Natural killer cell (primary cell): ENCODE measurements at regions not wholly inside any gene's neighbourhood (a gene's known extent, or its start where the extent isn't known, plus 50 kb on each side); places are given as distances from the start of the nearest gene placed in this dataset.

Source experiments
- ATAC-seq, 3 donors: fragments of 150-1000 bp in 2 of 3; fragments of 200-7000 bp in 1 of 3; cut with Tn5 transposase; 1 replicate in 1 of 3; 2 replicates in 2 of 3; pipeline ENCODE4 v1.10.0; 2021; ENCODE audit warnings: mild to moderate bottlenecking in 2 of 3, moderate library complexity in 2 of 3
- DNase-seq, 2 donors: peaks; one replicate each; pipeline versions ENCODE4 v3.0.0 to v3.0.0-alpha.2; 2013 to 2021; ENCODE audit warnings: mixed read lengths in 1 of 2
- H3K27ac ChIP-seq: one replicate; pipeline ENCODE4 v1.5.1; 2013; ENCODE audit warnings: mild to moderate bottlenecking, low read length
- H3K27me3 ChIP-seq: one replicate; pipeline ENCODE4 v1.6.1; 2013; ENCODE audit warnings: low read length; ENCODE audit not compliant: control insufficient read depth, insufficient read depth
- H3K36me3 ChIP-seq: one replicate; pipeline ENCODE4 v1.6.1; 2013; ENCODE audit warnings: low read length; ENCODE audit not compliant: control insufficient read depth, insufficient read depth
- H3K4me1 ChIP-seq: one replicate; pipeline ENCODE4 v1.6.1; 2013; ENCODE audit warnings: low read length; ENCODE audit not compliant: control insufficient read depth, insufficient read depth
- H3K4me3 ChIP-seq: one replicate; pipeline ENCODE4 v1.5.1; 2013; ENCODE audit warnings: low read length
- H3K9me3 ChIP-seq: one replicate; pipeline ENCODE4 v1.6.1; 2013; ENCODE audit warnings: low read length; ENCODE audit not compliant: control insufficient read depth, insufficient read depth
- H3K27ac Mint-ChIP-seq, 2 donors: one replicate each; pipeline ENCODE4 v1.8.0; 2022; ENCODE audit warnings: mild to moderate bottlenecking in 2 of 2, mixed read lengths in 2 of 2, moderate library complexity in 1 of 2
- H3K27me3 Mint-ChIP-seq, 2 donors: one replicate each; pipeline ENCODE4 v1.8.0; 2022; ENCODE audit warnings: low read depth in 2 of 2, mixed read lengths in 2 of 2
- H3K36me3 Mint-ChIP-seq: one replicate; pipeline ENCODE4 v1.8.0; 2022; ENCODE audit warnings: mixed read lengths
- H3K4me1 Mint-ChIP-seq, 2 donors: one replicate each; pipeline ENCODE4 v1.8.0; 2022; ENCODE audit warnings: mixed read lengths in 2 of 2
- H3K4me3 Mint-ChIP-seq: one replicate; pipeline ENCODE4 v1.8.0; 2022; ENCODE audit warnings: mild to moderate bottlenecking, moderate library complexity, mixed read lengths
- H3K9me3 Mint-ChIP-seq, 2 donors: one replicate each; pipeline ENCODE4 v1.8.0; 2022; ENCODE audit warnings: mixed read lengths in 2 of 2
- WGBS: methylation state at CpG from one replicate; pipeline ENCODE4 v1.1.7; 2013; ENCODE audit warnings: missing lambda C conversion rate; ENCODE audit not compliant: insufficient coverage; 5-methylcytosine and 5-hydroxymethylcytosine counted together
- intact Hi-C: fragments of 100-400 bp; cut with micrococcal nuclease; formaldehyde crosslinking; loops from one replicate; pipeline ENCODE4 v1.14.2; 2022
- TF ChIP-seq, protein P1 (sequence below): fragments of 200-600 bp; IDR thresholded peaks from one replicate; pipeline ENCODE4 v1.8.0; 2022; ENCODE audit warnings: antibody characterized with exemption

DNA sequence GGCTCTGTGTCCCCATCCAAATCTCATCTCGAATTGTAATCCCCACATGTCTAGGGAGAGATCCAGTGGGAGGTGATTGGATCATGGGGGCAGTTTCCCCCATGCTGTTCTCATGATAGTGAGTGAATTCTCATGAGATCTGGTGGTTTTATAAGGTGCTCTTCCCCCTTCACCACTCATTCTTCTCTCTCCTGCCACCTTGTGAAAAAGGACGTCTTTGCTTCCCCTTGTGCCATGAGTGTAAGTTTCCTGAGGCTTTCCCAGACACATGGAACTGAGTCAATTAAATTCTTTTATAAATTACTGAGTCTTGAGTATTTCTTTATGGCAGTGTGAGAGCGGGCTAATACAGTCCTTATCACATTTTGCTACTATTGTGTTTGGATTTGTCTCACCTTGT, 177.6 kb upstream of the SLC39A10 start:
- Histone ChIP-seq H3K4me3 (no peak overlapping the region), H3K4me1 (no peaks in the 10 kb centered on the region), H3K27me3 (no peaks in the 10 kb centered on the region), H3K36me3 (no peaks in the 10 kb centered on the region), H3K9me3 (no peaks in the 10 kb centered on the region), H3K27ac (no peak overlapping the region)
- ATAC-seq = no peak
- TF ChIP-seq, protein P1, sequence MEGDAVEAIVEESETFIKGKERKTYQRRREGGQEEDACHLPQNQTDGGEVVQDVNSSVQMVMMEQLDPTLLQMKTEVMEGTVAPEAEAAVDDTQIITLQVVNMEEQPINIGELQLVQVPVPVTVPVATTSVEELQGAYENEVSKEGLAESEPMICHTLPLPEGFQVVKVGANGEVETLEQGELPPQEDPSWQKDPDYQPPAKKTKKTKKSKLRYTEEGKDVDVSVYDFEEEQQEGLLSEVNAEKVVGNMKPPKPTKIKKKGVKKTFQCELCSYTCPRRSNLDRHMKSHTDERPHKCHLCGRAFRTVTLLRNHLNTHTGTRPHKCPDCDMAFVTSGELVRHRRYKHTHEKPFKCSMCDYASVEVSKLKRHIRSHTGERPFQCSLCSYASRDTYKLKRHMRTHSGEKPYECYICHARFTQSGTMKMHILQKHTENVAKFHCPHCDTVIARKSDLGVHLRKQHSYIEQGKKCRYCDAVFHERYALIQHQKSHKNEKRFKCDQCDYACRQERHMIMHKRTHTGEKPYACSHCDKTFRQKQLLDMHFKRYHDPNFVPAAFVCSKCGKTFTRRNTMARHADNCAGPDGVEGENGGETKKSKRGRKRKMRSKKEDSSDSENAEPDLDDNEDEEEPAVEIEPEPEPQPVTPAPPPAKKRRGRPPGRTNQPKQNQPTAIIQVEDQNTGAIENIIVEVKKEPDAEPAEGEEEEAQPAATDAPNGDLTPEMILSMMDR = no peak
- 100% methylated on average over 1 of the region's 3 CpGs for WGBS
- Mint-ChIP-seq H3K9me3 (peaks cover 0 to 3% of the 10 kb centered on the region in 2 donors), H3K4me1 (peaks cover 0 to 6% of the 10 kb centered on the region in 2 donors), H3K4me3 (no peak overlapping the region), H3K27ac (no peak overlapping the region), H3K36me3 (peaks cover 14% of the 10 kb centered on the region), H3K27me3 (peaks cover 9 to 27% of the 10 kb centered on the region in 2 donors)
- no peak for DNase-seq
- intact Hi-C loops = no loop called here

DNA sequence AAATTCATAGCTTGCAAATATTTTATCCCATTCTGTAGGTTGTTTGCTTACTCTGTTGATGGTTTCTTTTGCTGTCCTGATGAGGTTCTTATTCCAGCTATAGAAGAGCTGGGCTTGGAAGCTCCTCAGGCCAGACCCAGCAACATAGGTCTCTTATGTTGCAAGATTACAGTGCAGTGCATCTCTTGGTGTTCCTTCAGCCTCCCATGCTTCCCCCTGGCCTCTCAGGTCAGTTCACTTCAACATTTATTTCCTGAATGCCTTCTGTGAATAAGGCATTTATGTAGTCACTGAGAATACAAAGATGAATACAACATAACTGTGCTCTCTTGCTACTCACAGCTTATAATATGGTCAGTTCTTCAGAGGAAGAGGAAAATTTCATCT, 179.0 kb upstream of the SLC39A10 start:
- no peaks in the 10 kb centered on the region for H3K9me3 ChIP-seq
- H3K4me1 Mint-ChIP-seq = peaks cover 6% of the 10 kb centered on the region in 2 donors
- no peak overlapping the region for H3K27ac ChIP-seq
- no peaks in the 10 kb centered on the region for H3K36me3 ChIP-seq
- no peak overlapping the region for H3K27ac Mint-ChIP-seq
- no peak overlapping the region for H3K4me3 ChIP-seq
- ATAC-seq = no peak
- H3K4me3 Mint-ChIP-seq = no peak overlapping the region
- H3K4me1 ChIP-seq = no peaks in the 10 kb centered on the region
- peaks cover 0 to 3% of the 10 kb centered on the region in 2 donors for H3K9me3 Mint-ChIP-seq
- TF ChIP-seq, protein P1 = no peak
- DNase-seq = no peak
- intact Hi-C loops = no loop called here
- peaks cover 9 to 27% of the 10 kb centered on the region in 2 donors for H3K27me3 Mint-ChIP-seq
- peaks cover 14% of the 10 kb centered on the region for H3K36me3 Mint-ChIP-seq
- no peaks in the 10 kb centered on the region for H3K27me3 ChIP-seq

DNA sequence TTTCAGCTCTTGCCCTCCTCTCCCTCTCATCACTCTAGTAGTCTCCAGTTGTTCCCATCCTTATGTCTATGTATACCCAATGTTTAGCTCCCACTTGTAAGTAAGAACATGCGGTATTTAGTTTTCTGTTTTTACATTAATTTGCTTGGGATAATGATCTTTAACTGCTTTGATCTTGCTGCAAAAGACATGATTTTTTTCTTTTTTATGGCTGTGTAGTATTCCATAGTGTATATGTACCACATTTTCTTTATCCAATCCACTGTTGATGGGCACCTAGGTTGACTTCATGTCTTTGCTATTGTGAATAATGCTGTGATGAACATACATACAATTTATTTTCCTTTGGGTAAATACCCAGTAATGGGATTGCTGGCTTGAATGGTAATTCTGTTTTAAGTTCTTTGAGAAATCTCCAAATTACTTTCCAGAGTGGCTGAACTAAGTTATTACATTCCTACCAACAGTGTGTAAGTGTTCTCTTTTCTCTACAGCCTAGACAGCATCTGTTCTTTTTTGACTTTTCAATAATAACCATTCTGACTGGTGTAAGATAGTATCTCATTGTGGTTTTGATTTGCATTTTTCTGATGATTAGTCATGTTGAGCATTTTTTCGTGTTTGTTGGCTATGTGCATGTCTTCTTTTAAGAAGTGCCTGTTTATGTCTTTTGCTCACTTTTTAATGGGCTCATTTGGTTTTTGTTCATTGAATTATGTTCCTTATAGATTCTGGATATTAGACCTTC, 179.6 kb upstream of the SLC39A10 start:
- H3K27ac ChIP-seq = no peak overlapping the region
- no peaks in the 10 kb centered on the region for H3K9me3 ChIP-seq
- Mint-ChIP-seq H3K4me1 (peaks cover 6% of the 10 kb centered on the region in 2 donors), H3K27ac (no peak overlapping the region), H3K36me3 (peaks cover 12% of the 10 kb centered on the region), H3K4me3 (no peak overlapping the region), H3K9me3 (peaks cover 0 to 3% of the 10 kb centered on the region in 2 donors), H3K27me3 (peaks cover 9 to 25% of the 10 kb centered on the region in 2 donors)
- TF ChIP-seq, protein P1 = no peak
- H3K27me3 ChIP-seq = no peaks in the 10 kb centered on the region
- H3K4me3 ChIP-seq = no peak overlapping the region
- H3K36me3 ChIP-seq = no peaks in the 10 kb centered on the region
- H3K4me1 ChIP-seq = no peaks in the 10 kb centered on the region
- 18% methylated on average over 1 of the region's 2 CpGs for WGBS
- intact Hi-C loops = no loop called here
- ATAC-seq = no peak
- DNase-seq = no peak

- WGBS = 97% methylated on average over 5 of the region's 5 CpGs
- intact Hi-C loops = no loop called here
- Mint-ChIP-seq H3K27ac (no peak overlapping the region), H3K36me3 (peaks cover 7% of the 10 kb centered on the region), H3K4me1 (peaks cover 6% of the 10 kb centered on the region in 2 donors), H3K9me3 (peaks cover 0 to 3% of the 10 kb centered on the region in 2 donors), H3K4me3 (no peak overlapping the region), H3K27me3 (peaks cover 6 to 7% of the 10 kb centered on the region in 2 donors)
- no peaks in the 10 kb centered on the region for H3K27me3 ChIP-seq
- TF ChIP-seq, protein P1 = no peak
- H3K9me3 ChIP-seq = no peaks in the 10 kb centered on the region
- no peaks in the 10 kb centered on the region for H3K4me1 ChIP-seq
- H3K4me3 ChIP-seq = no peak overlapping the region
- H3K36me3 ChIP-seq = no peaks in the 10 kb centered on the region
- H3K27ac ChIP-seq = no peak overlapping the region
- ATAC-seq (no peak), DNase-seq (no peak)
Measured at GRCh38 chr2:195475336-195475735, 181.7 kb upstream of the SLC39A10 start.
